GM10248 (cell line): ENCODE measurements at regions not wholly inside any gene's neighbourhood (a gene's known extent, or its start where the extent isn't known, plus 50 kb on each side); places are given as distances from the start of the nearest gene placed in this dataset.
"Not testable (repeated sequence)": the region's sequence is repeated elsewhere in the genome, so short reads cannot be mapped to it uniquely, and the experiment has no call there.

ENCODE experiments used
- CTCF ChIA-PET: fragments of 300-600 bp; sonication (Branson Sonifier 250); formaldehyde crosslinking; extraction: SDS; loops from one replicate; lab custom pipeline; 2021; ENCODE audit warnings: antibody characterized with exemption; lab: Yijun Ruan, JAX
- POLR2A ChIA-PET: fragments of 350-650 bp; sonication (Branson Sonifier 250); formaldehyde crosslinking; extraction: SDS; loops from one replicate; lab custom pipeline; 2020; ENCODE audit warnings: antibody characterized with exemption; lab: Yijun Ruan, JAX
- DNase-seq: peaks from one replicate; pipeline ENCODE4 v3.0.0; 2012; ENCODE audit errors: extremely low spot score
- CTCF ChIP-seq: IDR thresholded peaks from 2 replicates; pipeline ENCODE4 v1.5.1; 2012; ENCODE audit warnings: mild to moderate bottlenecking, low read depth; ENCODE audit errors: extremely low read depth, missing control alignments, control extremely low read depth

- CTCF ChIA-PET = interaction anchor here (1.0 to 1.7 kb wide), 3 partner anchors 10 to 20 kb away, joined by 3 to 5 read pairs (median 3); no protein-coding TSS in a partner anchor
- TF ChIP-seq CTCF = no peak
- POLR2A ChIA-PET = no interaction called here
- no peak for DNase-seq
Observed at GRCh38 chr5:57072218-57072892, 101.5 kb upstream of the GPBP1 start.

DNA sequence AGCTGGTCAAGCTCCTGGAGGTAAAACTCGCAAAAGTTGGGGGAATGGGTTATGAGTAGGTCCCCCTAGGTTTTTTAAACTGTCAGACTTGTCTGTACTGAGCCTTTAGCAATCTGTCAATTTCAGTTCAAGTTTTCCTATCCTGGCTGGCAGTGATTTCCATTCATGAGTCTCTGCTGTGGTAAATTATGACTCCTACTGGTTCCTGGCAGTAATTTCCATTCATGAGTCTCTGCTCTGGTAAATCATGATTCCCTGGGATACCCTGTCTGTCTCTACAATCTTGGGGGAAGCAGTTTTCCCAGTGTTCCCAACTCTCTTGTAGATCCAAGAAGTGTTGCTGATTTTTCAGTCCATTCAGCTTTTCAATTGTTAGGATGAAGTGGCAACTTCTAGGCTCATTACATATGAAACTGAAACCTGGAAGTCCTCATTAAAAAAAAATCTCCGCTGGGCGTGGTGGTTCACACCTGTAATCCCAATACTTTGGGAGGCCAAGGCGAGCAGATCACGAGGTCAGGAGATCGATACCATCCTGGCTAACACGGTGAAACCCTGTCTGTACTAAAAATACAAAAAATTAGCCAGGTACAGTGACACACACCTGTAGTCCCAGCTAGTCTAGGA lies 91.3 kb upstream of the GPBP1 start:
- ChIA-PET CTCF (interaction anchor here (1.3 kb wide), 1 partner anchor 13 kb away, joined by 3 read pairs; no protein-coding TSS in a partner anchor), POLR2A (no interaction called here)
- DNase-seq = no peak
- no peak for TF ChIP-seq CTCF

DNA sequence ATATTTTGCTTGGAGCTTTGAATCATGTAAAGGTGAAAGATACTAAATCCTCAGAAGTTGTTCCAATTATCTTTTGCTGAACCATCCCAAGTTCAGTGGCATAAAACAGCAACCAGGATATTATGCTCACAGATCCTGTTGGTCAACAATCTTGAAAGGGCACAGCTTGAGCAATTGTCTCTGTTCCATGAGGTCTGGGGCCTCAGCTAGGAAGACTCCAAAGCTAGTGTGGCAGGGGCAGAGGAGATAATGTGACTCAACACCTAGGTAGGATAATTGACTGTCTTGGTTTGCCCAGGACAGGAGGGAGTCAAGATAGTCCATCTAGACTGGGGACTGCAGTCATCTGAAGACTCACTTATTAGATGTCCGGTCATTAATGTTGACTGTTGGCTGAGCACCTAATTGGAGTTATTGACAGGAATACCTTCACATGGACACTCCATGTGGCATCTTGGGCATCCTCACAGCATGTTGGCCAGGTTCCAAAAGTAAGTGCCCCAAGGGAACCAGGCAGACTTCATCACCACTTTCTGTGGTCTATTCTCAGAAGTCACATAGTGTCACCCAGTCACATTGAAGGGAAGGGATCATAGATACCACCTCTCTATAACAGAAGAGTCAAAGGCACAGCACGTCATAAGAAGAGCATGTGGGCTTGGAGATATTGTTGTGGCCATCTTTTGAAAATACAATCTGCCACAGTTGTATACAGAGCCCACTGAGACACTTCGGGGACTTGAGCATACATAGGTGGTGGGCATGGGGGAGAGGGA lies 88.4 kb upstream of the GPBP1 start:
- TF ChIP-seq CTCF = no peak
- DNase-seq = no peak
- CTCF ChIA-PET = interaction anchor here (0.6 to 1.4 kb wide), 4 partner anchors 13 to 1452 kb away, joined by 3 to 5 read pairs (median 3); no protein-coding TSS in a partner anchor
- POLR2A ChIA-PET = no interaction called here

- CTCF ChIA-PET, DNase-seq, POLR2A ChIA-PET: not testable (repeated sequence)
Observed at GRCh38 chr5:57087947-57088346, 85.9 kb upstream of the GPBP1 start.

DNA sequence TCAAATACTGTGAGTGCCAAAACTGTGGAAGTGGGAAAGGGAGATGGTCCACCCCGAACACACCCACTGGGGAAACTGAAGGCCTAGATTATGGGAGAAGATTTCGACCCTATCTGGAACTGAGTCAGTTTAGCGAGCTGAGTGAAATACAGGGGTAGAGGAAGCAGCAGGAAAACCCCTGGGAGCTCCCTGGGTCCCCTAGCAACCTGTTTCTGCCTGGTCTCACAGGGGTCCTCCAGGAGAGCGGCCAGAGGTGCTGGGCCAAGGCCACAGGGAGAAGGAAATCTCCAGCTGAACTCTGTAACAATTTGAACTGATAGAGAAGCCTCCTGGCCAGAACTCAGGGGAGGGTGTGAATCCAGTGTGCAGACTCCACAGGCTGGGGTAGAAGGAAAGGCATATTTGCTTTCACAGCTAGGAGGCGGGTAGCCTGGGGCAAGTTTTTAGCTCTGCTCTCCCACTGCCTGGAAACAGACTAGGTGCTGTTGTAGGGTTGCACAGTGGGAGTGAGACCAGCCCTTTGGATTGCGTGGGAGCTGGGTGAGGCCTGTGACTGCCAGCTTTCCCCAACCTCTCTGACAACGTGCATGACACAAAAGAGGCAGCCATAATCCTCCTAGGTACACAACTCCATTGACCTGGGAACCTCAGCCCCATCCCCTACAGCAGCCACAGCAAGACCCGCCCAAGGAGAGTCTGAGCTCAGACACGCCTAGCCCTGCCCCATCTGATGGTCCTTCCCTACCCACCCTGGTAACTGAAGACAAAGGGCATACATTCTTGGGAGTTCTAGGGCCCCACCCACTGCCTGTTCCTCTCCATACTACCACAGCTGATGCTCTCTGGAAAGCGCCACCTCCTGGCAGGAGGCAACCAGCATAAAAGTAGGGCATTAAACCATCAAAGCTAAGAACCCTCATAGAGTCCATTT lies 78.8 kb upstream of the GPBP1 start:
- ChIA-PET POLR2A (no interaction called here), CTCF (interaction anchor here (0.8 to 2.4 kb wide), 6 partner anchors 11 to 193 kb away, joined by 3 to 7 read pairs (median 4); no protein-coding TSS in a partner anchor)
- no peak for DNase-seq
- peak; percentile 9 for TF ChIP-seq CTCF

- no peak for DNase-seq
- CTCF ChIA-PET = no interaction called here
- POLR2A ChIA-PET = no interaction called here
- TF ChIP-seq CTCF = no peak
Observed at GRCh38 chr5:57097526-57097925, 76.3 kb upstream of the GPBP1 start.
